Suprapubic skin (tissue), 4 donors: ENCODE measurements at regions not wholly inside any gene's neighbourhood (a gene's known extent, or its start where the extent isn't known, plus 50 kb on each side); places are given as distances from the start of the nearest gene placed in this dataset.

Experiments used
- DNase-seq, 2 donors: peaks; one replicate each; pipeline ENCODE4 v3.0.0-alpha.2; 2019; ENCODE audit warnings: low spot score in 2 of 2
- H3K27ac ChIP-seq: fragments of 200-600 bp; sonication (generic); one replicate; pipeline ENCODE4 v1.5.1; 2019
- H3K27me3 ChIP-seq: fragments of 200-600 bp; sonication (generic); one replicate; pipeline ENCODE4 v1.5.1; 2019
- H3K36me3 ChIP-seq: fragments of 200-600 bp; sonication (generic); one replicate; pipeline ENCODE4 v1.5.1; 2019
- H3K4me1 ChIP-seq: fragments of 200-600 bp; sonication (generic); one replicate; pipeline ENCODE4 v1.5.1; 2019
- H3K4me3 ChIP-seq: fragments of 200-600 bp; sonication (generic); one replicate; pipeline ENCODE4 v1.5.1; 2019; ENCODE audit warnings: mild to moderate bottlenecking
- H3K9me3 ChIP-seq: fragments of 200-600 bp; sonication (generic); one replicate; pipeline ENCODE4 v1.5.1; 2019
- CTCF ChIP-seq, 2 donors: fragments of 200-600 bp in 1 of 2; fragments of 450-650 bp in 1 of 2; sonication (generic) in 1 of 2; IDR thresholded peaks; one replicate each; pipeline ENCODE4 v1.5.1; 2016 to 2019; ENCODE audit warnings: antibody characterized with exemption in 2 of 2, mild to moderate bottlenecking in 1 of 2, moderate library complexity in 1 of 2
- EP300 ChIP-seq: sonication (generic); formaldehyde crosslinking; IDR thresholded peaks from one replicate; pipeline ENCODE4 v1.6.1; 2017; ENCODE audit warnings: antibody characterized with exemption
- POLR2A ChIP-seq, 2 donors: fragments of 450-650 bp; IDR thresholded peaks; one replicate each; pipeline ENCODE4 v1.6.1; 2017; ENCODE audit warnings: antibody characterized with exemption in 2 of 2, mild to moderate bottlenecking in 2 of 2, moderate library complexity in 2 of 2
- POLR2AphosphoS5 ChIP-seq, 3 donors: sonication (generic); formaldehyde crosslinking; IDR thresholded peaks; one replicate each; pipeline ENCODE4 v1.6.1; 2017; ENCODE audit warnings: antibody characterized with exemption in 3 of 3
- WGBS: methylation state at CpG from one replicate; pipeline ENCODE4 v1.1.5; 2018; 5-methylcytosine and 5-hydroxymethylcytosine counted together

- WGBS = 45% methylated on average over 2 of the region's 4 CpGs
- no peak for DNase-seq
- H3K4me3 ChIP-seq = no peak overlapping the region
- H3K27me3 ChIP-seq = no peaks in the 10 kb centered on the region
- H3K9me3 ChIP-seq = no peaks in the 10 kb centered on the region
- TF ChIP-seq POLR2AphosphoS5 (IDR thresholded peaks at IDR 0.05) = no peak
- TF ChIP-seq CTCF (IDR thresholded peaks at IDR 0.05) = no peak
- no peak for TF ChIP-seq POLR2A (IDR thresholded peaks at IDR 0.05)
- no peak for TF ChIP-seq EP300
- no peaks in the 10 kb centered on the region for H3K36me3 ChIP-seq
- no peak overlapping the region for H3K27ac ChIP-seq
- no peaks in the 10 kb centered on the region for H3K4me1 ChIP-seq
Observed at GRCh38 chr4:10947898-10948297, 263.3 kb upstream of the CLNK start.

GRCh38 chr4:10944321-10944720 lies 259.8 kb upstream of the CLNK start:
- WGBS = 70% methylated on average over 1 of the region's 1 CpG
- H3K9me3 ChIP-seq = no peaks in the 10 kb centered on the region
- TF ChIP-seq CTCF (IDR thresholded peaks at IDR 0.05) = no peak
- TF ChIP-seq POLR2A (IDR thresholded peaks at IDR 0.05) = no peak
- no peak for TF ChIP-seq POLR2AphosphoS5 (IDR thresholded peaks at IDR 0.05)
- TF ChIP-seq EP300 = no peak

GRCh38 chr4:10942156-10942555 lies 257.6 kb upstream of the CLNK start:
- Histone ChIP-seq H3K4me1 (no peaks in the 10 kb centered on the region), H3K27ac (no peak overlapping the region), H3K9me3 (no peaks in the 10 kb centered on the region), H3K27me3 (no peaks in the 10 kb centered on the region), H3K4me3 (no peak overlapping the region), H3K36me3 (no peaks in the 10 kb centered on the region)
- WGBS = 86% methylated on average over 1 of the region's 1 CpG
- no peak for DNase-seq
- TF ChIP-seq POLR2AphosphoS5 (IDR thresholded peaks at IDR 0.05) (no peak), POLR2A (IDR thresholded peaks at IDR 0.05) (no peak), CTCF (IDR thresholded peaks at IDR 0.05) (no peak)

More at GRCh38 chr4:10944321-10944720, 259.8 kb upstream of the CLNK start:
- Histone ChIP-seq H3K27ac (no peak overlapping the region), H3K27me3 (no peaks in the 10 kb centered on the region), H3K4me3 (no peak overlapping the region), H3K4me1 (no peaks in the 10 kb centered on the region), H3K36me3 (no peaks in the 10 kb centered on the region)
- DNase-seq = no peak

GRCh38 chr4:10929818-10930217 lies 245.2 kb upstream of the CLNK start:
- no peak for DNase-seq
- 42% methylated on average over 2 of the region's 2 CpGs for whole genome bisulfite sequencing
- Histone ChIP-seq H3K36me3 (no peaks in the 10 kb centered on the region), H3K27ac (no peak overlapping the region), H3K27me3 (no peaks in the 10 kb centered on the region), H3K4me1 (no peaks in the 10 kb centered on the region), H3K9me3 (no peaks in the 10 kb centered on the region), H3K4me3 (no peak overlapping the region)
- TF ChIP-seq EP300 (no peak), CTCF (IDR thresholded peaks at IDR 0.05) (no peak), POLR2A (IDR thresholded peaks at IDR 0.05) (no peak)

- TF ChIP-seq CTCF (IDR thresholded peaks at IDR 0.05) (no peak), EP300 (no peak), POLR2A (IDR thresholded peaks at IDR 0.05) (no peak), POLR2AphosphoS5 (IDR thresholded peaks at IDR 0.05) (no peak)
- no peak for DNase-seq
- Histone ChIP-seq H3K27me3 (no peaks in the 10 kb centered on the region), H3K4me3 (no peak overlapping the region), H3K9me3 (no peaks in the 10 kb centered on the region), H3K36me3 (no peaks in the 10 kb centered on the region), H3K4me1 (no peaks in the 10 kb centered on the region), H3K27ac (no peak overlapping the region)
- WGBS = 54% methylated on average over 3 of the region's 3 CpGs
Observed at GRCh38 chr4:10925996-10926395, 241.4 kb upstream of the CLNK start.
